SK-N-SH treated with all-trans-retinoic acid at 6 μM for 48 hours (cell line): ENCODE measurements at regions not wholly inside any gene's neighbourhood (a gene's known extent, or its start where the extent isn't known, plus 50 kb on each side); places are given as distances from the start of the nearest gene placed in this dataset.
"Not testable (repeated sequence)": the region's sequence is repeated elsewhere in the genome, so short reads cannot be mapped to it uniquely, and the experiment has no call there.

Source experiments
- ARNTL ChIP-seq: fragments of 450-650 bp; formaldehyde crosslinking; IDR thresholded peaks from 2 replicates; pipeline ENCODE4 v1.5.0; 2020; ENCODE audit warnings: low read depth, mild to moderate bottlenecking, moderate library complexity, borderline replicate concordance
- ESRRG ChIP-seq: fragments of 250-450 bp; sonication (Bioruptor Pico); IDR thresholded peaks from 2 replicates; pipeline ENCODE4 v1.6.1; 2021; ENCODE audit warnings: mild to moderate bottlenecking
- PPARA ChIP-seq: fragments of 250-450 bp; sonication (Bioruptor Pico); IDR thresholded peaks from 2 replicates; pipeline ENCODE4 v1.5.0; 2020; ENCODE audit warnings: mild to moderate bottlenecking, borderline replicate concordance
- TCF4 ChIP-seq: fragments of 250-450 bp; sonication (Bioruptor Pico); IDR thresholded peaks from 2 replicates; pipeline ENCODE4 v1.8.0; 2021; ENCODE audit warnings: mild to moderate bottlenecking, moderate library complexity, borderline replicate concordance
- ZFP3 ChIP-seq: fragments of 250-450 bp; sonication (Bioruptor Pico); IDR thresholded peaks from 2 replicates; pipeline ENCODE4 v1.5.0; 2020; ENCODE audit warnings: mild to moderate bottlenecking, moderate library complexity
- ZNF70 ChIP-seq: fragments of 450-650 bp; formaldehyde crosslinking; IDR thresholded peaks from 2 replicates; pipeline ENCODE4 v1.5.0; 2020; ENCODE audit warnings: mild to moderate bottlenecking, moderate library complexity
- TF ChIP-seq, protein P1 (sequence below): fragments of 250-450 bp; sonication (Bioruptor Pico); IDR thresholded peaks from 2 replicates; pipeline ENCODE4 v1.5.1; 2021; ENCODE audit warnings: mild to moderate bottlenecking, moderate library complexity
- TF ChIP-seq, protein P2 (sequence below): fragments of 250-450 bp; sonication (Bioruptor Pico); IDR thresholded peaks from 2 replicates; pipeline ENCODE4 v1.8.0; 2020; ENCODE audit warnings: mild to moderate bottlenecking, moderate library complexity, borderline replicate concordance
- TF ChIP-seq, protein P3 (sequence below): fragments of 250-450 bp; sonication (Bioruptor Pico); IDR thresholded peaks from 2 replicates; pipeline ENCODE4 v1.5.1; 2020; ENCODE audit warnings: low read depth, mild to moderate bottlenecking, moderate library complexity

DNA sequence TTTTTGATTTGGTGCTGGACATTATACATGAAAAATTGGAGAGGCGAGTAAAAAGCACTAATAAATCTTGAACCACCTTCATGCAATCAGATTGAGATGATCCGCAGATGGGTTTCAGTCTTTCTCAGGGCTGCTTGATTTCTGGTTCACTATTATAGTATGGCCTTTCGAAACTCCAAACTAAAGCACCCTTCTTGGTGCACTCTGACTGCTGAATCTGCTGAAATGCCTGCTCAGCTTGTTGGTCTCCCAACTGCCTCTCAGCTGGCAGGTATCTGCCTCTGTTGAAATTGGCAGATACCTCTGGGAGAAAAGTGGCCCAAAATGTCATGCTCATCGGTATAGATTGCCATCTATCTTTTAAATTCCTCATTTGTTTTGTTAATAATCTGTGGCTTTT is 102.5 kb upstream of the WIPF3 start:
- TF ChIP-seq, protein P1, sequence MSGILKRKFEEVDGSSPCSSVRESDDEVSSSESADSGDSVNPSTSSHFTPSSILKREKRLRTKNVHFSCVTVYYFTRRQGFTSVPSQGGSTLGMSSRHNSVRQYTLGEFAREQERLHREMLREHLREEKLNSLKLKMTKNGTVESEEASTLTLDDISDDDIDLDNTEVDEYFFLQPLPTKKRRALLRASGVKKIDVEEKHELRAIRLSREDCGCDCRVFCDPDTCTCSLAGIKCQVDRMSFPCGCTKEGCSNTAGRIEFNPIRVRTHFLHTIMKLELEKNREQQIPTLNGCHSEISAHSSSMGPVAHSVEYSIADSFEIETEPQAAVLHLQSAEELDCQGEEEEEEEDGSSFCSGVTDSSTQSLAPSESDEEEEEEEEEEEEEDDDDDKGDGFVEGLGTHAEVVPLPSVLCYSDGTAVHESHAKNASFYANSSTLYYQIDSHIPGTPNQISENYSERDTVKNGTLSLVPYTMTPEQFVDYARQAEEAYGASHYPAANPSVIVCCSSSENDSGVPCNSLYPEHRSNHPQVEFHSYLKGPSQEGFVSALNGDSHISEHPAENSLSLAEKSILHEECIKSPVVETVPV (CRISPR knock-in tag) = not testable (repeated sequence)
- TF ChIP-seq ZFP3; ARNTL (CRISPR knock-in tag); ZNF70 (CRISPR knock-in tag); ESRRG (CRISPR knock-in tag); PPARA; TCF4 (CRISPR knock-in tag): not testable (repeated sequence)
- TF ChIP-seq, protein P2, sequence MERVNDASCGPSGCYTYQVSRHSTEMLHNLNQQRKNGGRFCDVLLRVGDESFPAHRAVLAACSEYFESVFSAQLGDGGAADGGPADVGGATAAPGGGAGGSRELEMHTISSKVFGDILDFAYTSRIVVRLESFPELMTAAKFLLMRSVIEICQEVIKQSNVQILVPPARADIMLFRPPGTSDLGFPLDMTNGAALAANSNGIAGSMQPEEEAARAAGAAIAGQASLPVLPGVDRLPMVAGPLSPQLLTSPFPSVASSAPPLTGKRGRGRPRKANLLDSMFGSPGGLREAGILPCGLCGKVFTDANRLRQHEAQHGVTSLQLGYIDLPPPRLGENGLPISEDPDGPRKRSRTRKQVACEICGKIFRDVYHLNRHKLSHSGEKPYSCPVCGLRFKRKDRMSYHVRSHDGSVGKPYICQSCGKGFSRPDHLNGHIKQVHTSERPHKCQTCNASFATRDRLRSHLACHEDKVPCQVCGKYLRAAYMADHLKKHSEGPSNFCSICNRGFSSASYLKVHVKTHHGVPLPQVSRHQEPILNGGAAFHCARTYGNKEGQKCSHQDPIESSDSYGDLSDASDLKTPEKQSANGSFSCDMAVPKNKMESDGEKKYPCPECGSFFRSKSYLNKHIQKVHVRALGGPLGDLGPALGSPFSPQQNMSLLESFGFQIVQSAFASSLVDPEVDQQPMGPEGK = not testable (repeated sequence)
- TF ChIP-seq, protein P3, sequence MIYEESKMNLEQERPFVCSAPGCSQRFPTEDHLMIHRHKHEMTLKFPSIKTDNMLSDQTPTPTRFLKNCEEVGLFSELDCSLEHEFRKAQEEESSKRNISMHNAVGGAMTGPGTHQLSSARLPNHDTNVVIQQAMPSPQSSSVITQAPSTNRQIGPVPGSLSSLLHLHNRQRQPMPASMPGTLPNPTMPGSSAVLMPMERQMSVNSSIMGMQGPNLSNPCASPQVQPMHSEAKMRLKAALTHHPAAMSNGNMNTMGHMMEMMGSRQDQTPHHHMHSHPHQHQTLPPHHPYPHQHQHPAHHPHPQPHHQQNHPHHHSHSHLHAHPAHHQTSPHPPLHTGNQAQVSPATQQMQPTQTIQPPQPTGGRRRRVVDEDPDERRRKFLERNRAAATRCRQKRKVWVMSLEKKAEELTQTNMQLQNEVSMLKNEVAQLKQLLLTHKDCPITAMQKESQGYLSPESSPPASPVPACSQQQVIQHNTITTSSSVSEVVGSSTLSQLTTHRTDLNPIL (CRISPR knock-in tag) = not testable (repeated sequence)
